ENCODE measurements at regions not wholly inside any gene's neighbourhood (a gene's known extent, or its start where the extent isn't known, plus 50 kb on each side); places are given as distances from the start of the nearest gene placed in this dataset.
A peak's percentile ranks its signal among the peaks of the same experiment; 100 is the strongest.
"Not testable (repeated sequence)": the region's sequence is repeated elsewhere in the genome, so short reads cannot be mapped to it uniquely, and the experiment has no call there.

DNA sequence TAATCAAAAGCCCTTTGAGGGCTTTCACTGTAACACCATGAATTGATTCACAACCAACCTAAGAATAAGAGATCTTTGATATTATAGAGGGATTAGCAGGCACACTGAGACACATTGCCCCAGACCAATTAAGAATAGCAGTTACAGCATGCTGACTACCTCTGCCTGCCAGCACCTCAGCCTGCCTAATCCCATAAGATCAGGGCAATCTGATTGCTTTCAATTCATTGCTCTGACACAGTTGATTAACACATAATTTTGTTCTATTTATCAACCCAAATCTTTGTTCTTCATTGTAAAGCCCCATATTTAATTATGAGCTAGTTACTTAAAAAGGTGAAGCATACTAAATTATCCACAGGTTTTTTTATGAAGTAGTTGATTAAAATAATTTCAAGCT is 548.8 kb upstream of the ZP4 start:
- H3K36me3 ChIP-seq (ENCODE audit: control insufficient read depth, insufficient read depth, low read length), result no peaks in the 10 kb centered on the region
- no peak overlapping the region for H3K4me3 ChIP-seq (ENCODE audit: low read depth, low read length)
- no peaks in the 10 kb centered on the region for H3K27me3 ChIP-seq (ENCODE audit: control insufficient read depth, insufficient read depth, low read length)
- TF ChIP-seq, protein P1, sequence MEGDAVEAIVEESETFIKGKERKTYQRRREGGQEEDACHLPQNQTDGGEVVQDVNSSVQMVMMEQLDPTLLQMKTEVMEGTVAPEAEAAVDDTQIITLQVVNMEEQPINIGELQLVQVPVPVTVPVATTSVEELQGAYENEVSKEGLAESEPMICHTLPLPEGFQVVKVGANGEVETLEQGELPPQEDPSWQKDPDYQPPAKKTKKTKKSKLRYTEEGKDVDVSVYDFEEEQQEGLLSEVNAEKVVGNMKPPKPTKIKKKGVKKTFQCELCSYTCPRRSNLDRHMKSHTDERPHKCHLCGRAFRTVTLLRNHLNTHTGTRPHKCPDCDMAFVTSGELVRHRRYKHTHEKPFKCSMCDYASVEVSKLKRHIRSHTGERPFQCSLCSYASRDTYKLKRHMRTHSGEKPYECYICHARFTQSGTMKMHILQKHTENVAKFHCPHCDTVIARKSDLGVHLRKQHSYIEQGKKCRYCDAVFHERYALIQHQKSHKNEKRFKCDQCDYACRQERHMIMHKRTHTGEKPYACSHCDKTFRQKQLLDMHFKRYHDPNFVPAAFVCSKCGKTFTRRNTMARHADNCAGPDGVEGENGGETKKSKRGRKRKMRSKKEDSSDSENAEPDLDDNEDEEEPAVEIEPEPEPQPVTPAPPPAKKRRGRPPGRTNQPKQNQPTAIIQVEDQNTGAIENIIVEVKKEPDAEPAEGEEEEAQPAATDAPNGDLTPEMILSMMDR (IDR thresholded peaks at IDR 0.05; ENCODE audit: insufficient read depth, low read length, severe bottlenecking), result no peak
- FAIRE-seq (no peak), DNase-seq (ENCODE audit: low read depth) (no peak)

DNA sequence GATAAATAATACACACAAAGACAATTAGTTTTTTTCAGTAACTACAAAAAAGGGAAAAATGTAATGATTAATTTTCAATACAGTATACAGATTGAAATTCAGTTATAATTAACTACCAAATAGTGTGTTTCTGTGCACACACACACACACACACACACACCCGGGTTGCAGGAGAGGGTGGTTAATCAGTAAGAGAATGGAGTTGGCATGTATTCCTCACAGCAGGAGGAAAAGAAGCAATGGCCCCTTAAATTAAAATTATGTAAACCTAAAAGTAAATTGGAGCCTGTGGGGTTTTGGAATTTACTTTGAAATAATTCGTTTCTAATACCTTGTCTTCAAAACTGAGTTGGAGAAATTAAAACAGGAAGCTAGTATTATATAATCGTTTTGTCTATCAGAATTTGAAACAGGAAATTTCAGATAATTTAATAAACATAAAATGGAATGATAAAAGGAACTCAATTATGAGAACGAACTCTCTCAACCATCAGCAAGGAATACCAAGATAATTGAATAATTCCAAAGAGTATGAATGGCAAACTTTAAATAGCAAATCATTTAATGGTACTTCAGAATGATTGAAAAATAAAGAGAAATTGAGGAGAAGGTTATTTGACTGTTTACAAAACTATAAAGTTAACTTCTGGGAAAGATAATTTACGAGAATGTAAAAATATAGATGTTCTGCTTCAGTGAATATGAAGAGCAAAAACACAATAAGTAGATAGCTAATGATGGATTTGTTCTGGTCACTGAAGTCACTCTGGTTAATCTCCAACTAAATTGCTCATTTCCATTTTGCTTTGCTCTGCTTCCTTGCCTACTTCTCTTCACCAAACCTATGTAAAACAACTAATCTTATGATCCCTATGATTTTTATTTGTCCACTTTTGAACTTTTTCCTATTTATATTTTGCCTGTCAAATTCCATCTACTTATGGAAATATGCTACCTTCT is 547.9 kb upstream of the ZP4 start:
- Histone ChIP-seq H3K4me3 (ENCODE audit: low read depth, low read length) (no peak overlapping the region), H3K36me3 (ENCODE audit: control insufficient read depth, insufficient read depth, low read length) (no peaks in the 10 kb centered on the region), H3K27me3 (ENCODE audit: control insufficient read depth, insufficient read depth, low read length) (no peaks in the 10 kb centered on the region)
- TF ChIP-seq, protein P1 (IDR thresholded peaks at IDR 0.05; ENCODE audit: insufficient read depth, low read length, severe bottlenecking), result no peak
- FAIRE-seq, result no peak
- no peak for DNase-seq (ENCODE audit: low read depth)

DNA sequence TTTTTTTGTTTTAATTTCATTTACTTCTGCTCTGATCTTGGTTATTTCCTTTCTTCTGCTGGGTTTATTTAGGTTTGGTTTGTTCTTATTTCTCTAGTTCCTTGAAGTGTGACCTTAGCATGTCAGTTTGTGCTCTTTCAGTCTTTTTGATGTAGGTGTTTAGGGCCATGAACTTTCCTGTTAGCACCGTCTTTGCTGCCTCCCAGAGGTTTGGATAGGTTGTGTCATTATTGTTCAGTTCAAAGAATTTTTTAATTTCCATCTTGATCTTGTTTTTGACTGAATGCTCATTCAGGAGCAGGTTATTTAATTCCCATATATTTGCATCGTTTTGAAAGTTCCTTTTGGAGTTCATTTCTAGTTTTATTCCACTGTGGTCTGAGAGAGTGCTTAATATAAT is 539.0 kb upstream of the ZP4 start:
- H3K4me3 ChIP-seq (ENCODE audit: low read depth, low read length); H3K27me3 ChIP-seq (ENCODE audit: control insufficient read depth, insufficient read depth, low read length); H3K36me3 ChIP-seq (ENCODE audit: control insufficient read depth, insufficient read depth, low read length); FAIRE-seq; DNase-seq (ENCODE audit: low read depth): not testable (repeated sequence)

DNA sequence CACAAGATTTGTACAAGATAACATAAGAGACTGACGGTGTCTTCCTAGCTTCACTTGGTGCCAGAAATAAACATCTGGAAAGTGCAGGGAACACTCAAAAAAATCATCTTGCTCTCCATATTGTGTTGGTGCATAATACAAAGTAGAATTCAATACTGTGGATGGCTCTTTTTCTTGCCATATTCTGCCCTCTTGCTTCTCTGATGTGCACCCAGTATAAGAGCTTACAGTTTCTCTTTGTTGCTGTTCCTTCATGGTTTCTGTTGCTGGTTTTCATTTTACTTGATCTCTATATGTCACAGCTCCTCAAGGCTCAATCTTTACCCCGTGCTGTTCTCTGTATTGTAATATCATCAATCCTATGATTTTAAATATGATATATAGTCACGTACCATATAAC is 528.5 kb upstream of the ZP4 start:
- H3K4me3 ChIP-seq (ENCODE audit: low read depth, low read length), result no peak overlapping the region
- TF ChIP-seq, protein P1 (IDR thresholded peaks at IDR 0.05; ENCODE audit: insufficient read depth, low read length, severe bottlenecking), result no peak
- no peak for FAIRE-seq
- H3K36me3 ChIP-seq (ENCODE audit: control insufficient read depth, insufficient read depth, low read length), result no peaks in the 10 kb centered on the region
- H3K27me3 ChIP-seq (ENCODE audit: control insufficient read depth, insufficient read depth, low read length), result no peaks in the 10 kb centered on the region
- DNase-seq (ENCODE audit: low read depth), result no peak

DNA sequence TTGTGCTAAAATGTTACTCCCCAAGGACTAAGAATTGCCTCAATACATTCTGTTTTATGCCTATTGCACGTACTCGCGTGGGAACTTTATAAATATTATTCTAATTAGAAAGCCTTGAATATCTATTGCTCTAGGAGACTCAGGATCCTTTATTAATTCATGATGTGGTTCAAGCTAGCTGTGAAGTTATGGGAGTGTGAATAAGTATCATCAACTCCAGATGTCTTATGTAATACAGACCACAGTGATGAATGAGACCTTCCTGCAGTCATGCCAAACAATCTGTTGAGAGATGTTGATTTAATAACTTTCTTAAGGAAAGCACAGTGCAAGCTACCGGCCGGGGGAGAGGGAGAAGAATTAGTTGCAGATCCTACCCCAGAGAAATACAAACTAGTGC is 519.2 kb upstream of the ZP4 start:
- Histone ChIP-seq H3K36me3 (ENCODE audit: control insufficient read depth, insufficient read depth, low read length) (no peaks in the 10 kb centered on the region), H3K4me3 (ENCODE audit: low read depth, low read length) (no peak overlapping the region), H3K27me3 (ENCODE audit: control insufficient read depth, insufficient read depth, low read length) (no peaks in the 10 kb centered on the region)
- FAIRE-seq (no peak), DNase-seq (ENCODE audit: low read depth) (no peak)
- TF ChIP-seq, protein P1 (IDR thresholded peaks at IDR 0.05; ENCODE audit: insufficient read depth, low read length, severe bottlenecking), result no peak

DNA sequence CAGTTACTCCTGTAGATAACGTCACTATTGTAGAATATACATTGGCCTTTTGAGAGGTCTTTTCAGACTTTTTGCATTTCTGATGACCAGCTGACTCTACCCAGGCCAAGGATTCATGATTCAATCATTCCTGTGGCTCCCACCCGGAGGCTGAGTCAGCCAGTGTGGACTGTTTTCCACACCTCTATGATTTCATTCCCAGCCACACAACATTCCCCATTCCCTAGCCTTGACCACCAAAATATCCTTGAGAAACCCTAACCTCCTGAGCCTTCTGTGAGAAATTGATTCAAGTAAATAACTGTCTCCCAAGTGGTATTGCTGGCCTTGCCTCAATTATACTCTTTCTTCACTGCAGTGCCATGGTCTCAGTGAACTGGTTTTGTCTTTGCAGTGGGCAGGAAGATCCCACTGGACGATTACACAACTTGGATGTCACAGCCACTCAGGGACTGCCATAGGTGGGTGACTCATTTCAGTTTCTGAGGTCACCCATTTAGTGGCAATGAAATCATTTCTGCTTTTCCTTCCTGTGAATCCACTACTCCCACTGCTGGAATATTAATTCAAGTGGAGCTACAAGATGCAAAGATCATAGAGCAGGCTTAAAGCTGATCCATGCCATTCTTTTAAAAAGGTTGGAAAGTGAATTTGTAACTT is 518.6 kb upstream of the ZP4 start:
- TF ChIP-seq, protein P1 (IDR thresholded peaks at IDR 0.05; ENCODE audit: insufficient read depth, low read length, severe bottlenecking), result no peak
- DNase-seq (ENCODE audit: low read depth), result peak; percentile 15
- H3K27me3 ChIP-seq (ENCODE audit: control insufficient read depth, insufficient read depth, low read length), result no peaks in the 10 kb centered on the region
- no peak for FAIRE-seq
- H3K36me3 ChIP-seq (ENCODE audit: control insufficient read depth, insufficient read depth, low read length), result no peaks in the 10 kb centered on the region
- H3K4me3 ChIP-seq (ENCODE audit: low read depth, low read length), result no peak overlapping the region
